SK-N-SH (cell line): ENCODE measurements at regions not wholly inside any gene's neighbourhood (a gene's known extent, or its start where the extent isn't known, plus 50 kb on each side); places are given as distances from the start of the nearest gene placed in this dataset.

ENCODE experiments used
- CTCF ChIA-PET: fragments of 300-600, 350-600 bp; formaldehyde crosslinking; extraction: SDS; loops from one replicate; lab custom pipeline; 2021; lab: Yijun Ruan, JAX
- POLR2A ChIA-PET: fragments of 350-600 bp; sonication (Branson Sonifier 250); formaldehyde crosslinking; extraction: SDS; loops from one replicate; lab custom pipeline; 2020; ENCODE audit warnings: antibody characterized with exemption, inconsistent platforms; lab: Yijun Ruan, JAX
- DNase-seq: peaks from one replicate; pipeline ENCODE4 v3.0.0; 2012
- H2AFZ ChIP-seq: fragments of 200-600 bp; sonication (generic); 2 replicates; pipeline ENCODE4 v1.8.1; 2016; ENCODE audit warnings: antibody characterized with exemption, mild to moderate bottlenecking, low read depth
- H3F3A ChIP-seq: fragments of 200-600 bp; sonication (generic); replicated peaks from 2 replicates; pipeline ENCODE3; 2016; ENCODE audit warnings: antibody characterized with exemption, mild to moderate bottlenecking; ENCODE audit not compliant: insufficient read depth
- H3K27ac ChIP-seq, 2 experiments: fragments of 200-500 bp in 1 of 2; fragments of 200-600 bp in 1 of 2; sonication (Bioruptor generic) in 1 of 2; sonication (generic), shearing (Covaris generic) in 1 of 2; 2 replicates each; pipeline versions ENCODE4 v1.5.1 to v1.6.1; 2014 to 2016; ENCODE audit warnings: low read depth in 2 of 2, inconsistent platforms in 1 of 2, low read length in 1 of 2, mild to moderate bottlenecking in 1 of 2, mixed read lengths in 1 of 2
- H3K27me3 ChIP-seq: fragments of 200-600 bp; sonication (generic), shearing (Covaris generic); 2 replicates; pipeline ENCODE4 v1.6.1; 2016; ENCODE audit warnings: mixed run types; ENCODE audit not compliant: insufficient read depth
- H3K36me3 ChIP-seq, 2 experiments: fragments of 200-500 bp in 1 of 2; fragments of 200-600 bp in 1 of 2; sonication (Bioruptor generic) in 1 of 2; sonication (generic) in 1 of 2; replicated peaks in 1 of 2; 2 replicates each; pipeline versions ENCODE3 to v1.5.1; 2014 to 2016; ENCODE audit warnings: low read length in 1 of 2, mild to moderate bottlenecking in 1 of 2; ENCODE audit not compliant: insufficient read depth in 2 of 2, control insufficient read depth in 1 of 2
- H3K4me1 ChIP-seq, 2 experiments: fragments of 200-500 bp in 1 of 2; fragments of 200-600 bp in 1 of 2; sonication (Bioruptor generic) in 1 of 2; sonication (generic), shearing (Covaris generic) in 1 of 2; 2 replicates each; pipeline versions ENCODE4 v1.5.1 to v1.6.1; 2014 to 2016; ENCODE audit warnings: low read depth in 1 of 2, low read length in 1 of 2, mixed run types in 1 of 2; ENCODE audit not compliant: insufficient read depth in 2 of 2, control insufficient read depth in 1 of 2
- H3K4me2 ChIP-seq: fragments of 200-600 bp; sonication (generic), shearing (Covaris generic); 2 replicates; pipeline ENCODE4 v1.6.1; 2017; ENCODE audit warnings: mixed run types
- H3K4me3 ChIP-seq, 2 experiments: fragments of 200-500 bp in 1 of 2; fragments of 200-600 bp in 1 of 2; sonication (Bioruptor generic) in 1 of 2; sonication (generic), shearing (Covaris generic) in 1 of 2; 2 replicates each; pipeline versions ENCODE4 v1.5.1 to v1.8.1; 2014 to 2016; ENCODE audit warnings: low read depth in 2 of 2, inconsistent platforms in 1 of 2, low read length in 1 of 2, mild to moderate bottlenecking in 1 of 2, mixed read lengths in 1 of 2, moderate library complexity in 1 of 2
- H3K79me2 ChIP-seq: fragments of 200-600 bp; sonication (generic); 2 replicates; pipeline ENCODE4 v1.8.1; 2017; ENCODE audit warnings: mild to moderate bottlenecking; ENCODE audit not compliant: insufficient read depth
- H3K9ac ChIP-seq: fragments of 200-600 bp; sonication (generic); 2 replicates; pipeline ENCODE4 v1.6.1; 2017; ENCODE audit warnings: mixed run types
- H3K9me2 ChIP-seq: fragments of 200-600 bp; sonication (generic); 2 replicates; pipeline ENCODE4 v1.6.1; 2017; ENCODE audit warnings: mixed run types
- H3K9me3 ChIP-seq: fragments of 200-600 bp; sonication (generic); 2 replicates; pipeline ENCODE4 v1.6.1; 2017; ENCODE audit warnings: mixed run types, mild to moderate bottlenecking, moderate library complexity
- H4K20me1 ChIP-seq: fragments of 200-600 bp; sonication (generic); 2 replicates; pipeline ENCODE4 v1.6.1; 2017; ENCODE audit warnings: mild to moderate bottlenecking, mixed run types; ENCODE audit not compliant: insufficient read depth
- EZH2phosphoT487 ChIP-seq: fragments of 200-600 bp; sonication (generic); IDR thresholded peaks from 2 replicates; pipeline ENCODE4 v1.6.1; 2017; ENCODE audit warnings: low read depth, mixed run types, mild to moderate bottlenecking, antibody characterized with exemption, moderate library complexity, borderline replicate concordance
- FOSL2 ChIP-seq: IDR thresholded peaks from 2 replicates; pipeline ENCODE4 v1.4.0; 2012; ENCODE audit warnings: low read depth, mild to moderate bottlenecking, moderate library complexity, borderline replicate concordance
- FOXM1 ChIP-seq: IDR thresholded peaks from 2 replicates; pipeline ENCODE4 v1.4.0; 2012; ENCODE audit warnings: low read depth, mild to moderate bottlenecking
- GABPA ChIP-seq: IDR thresholded peaks from 2 replicates; pipeline ENCODE4 v1.4.0; 2012; ENCODE audit warnings: low read depth, mild to moderate bottlenecking
- GATA2 ChIP-seq: sonication (generic); formaldehyde crosslinking; IDR thresholded peaks from 2 replicates; pipeline ENCODE4 v1.5.0; 2020; ENCODE audit warnings: mild to moderate bottlenecking, missing genetic modification reagents
- IRF3 ChIP-seq: fragments of 150-350 bp; IDR thresholded peaks from 2 replicates; pipeline ENCODE4 v1.6.1; 2016; ENCODE audit warnings: mild to moderate bottlenecking, low read depth, low read length
- NRF1 ChIP-seq: IDR thresholded peaks from 2 replicates; pipeline ENCODE4 v1.6.1; 2012; ENCODE audit warnings: low read depth, mild to moderate bottlenecking, low read length
- RAD21 ChIP-seq: IDR thresholded peaks from 2 replicates; pipeline ENCODE4 v1.6.1; 2012; ENCODE audit warnings: mild to moderate bottlenecking, low read length
- REST ChIP-seq: IDR thresholded peaks from 2 replicates; pipeline ENCODE4 v1.6.1; 2012; ENCODE audit warnings: mild to moderate bottlenecking, low read depth, low read length, moderate library complexity
- RFX5 ChIP-seq: IDR thresholded peaks from 2 replicates; pipeline ENCODE4 v1.6.1; 2012; ENCODE audit warnings: mild to moderate bottlenecking, improper control_type of control experiment, low read length
- RXRA ChIP-seq: IDR thresholded peaks from 2 replicates; pipeline ENCODE4 v1.4.0; 2012; ENCODE audit warnings: low read depth, mild to moderate bottlenecking, borderline replicate concordance
- SIN3A ChIP-seq: IDR thresholded peaks from 2 replicates; pipeline ENCODE4 v1.6.1; 2012; ENCODE audit warnings: low read depth, mild to moderate bottlenecking, low read length, moderate library complexity, borderline replicate concordance
- SMC3 ChIP-seq: IDR thresholded peaks from 2 replicates; pipeline ENCODE4 v1.6.1; 2012; ENCODE audit warnings: low read depth, low read length, improper control_type of control experiment
- TCF12 ChIP-seq: IDR thresholded peaks from 2 replicates; pipeline ENCODE4 v1.4.0; 2012
- USF2 ChIP-seq: fragments of 150-350 bp; IDR thresholded peaks from 2 replicates; pipeline ENCODE4 v1.6.1; 2017; ENCODE audit warnings: antibody characterized with exemption, low read length, low read depth, borderline replicate concordance
- YY1 ChIP-seq: IDR thresholded peaks from 2 replicates; pipeline ENCODE4 v1.4.0; 2012; ENCODE audit warnings: low read depth, mild to moderate bottlenecking
- ZBTB33 ChIP-seq: IDR thresholded peaks from 2 replicates; pipeline ENCODE4 v1.4.0; 2012; ENCODE audit warnings: low read depth, borderline replicate concordance
- WGBS: methylation state at CpG from one replicate; pipeline ENCODE4 v1.1.6; 2017; ENCODE audit warnings: low lambda C conversion rate; 5-methylcytosine and 5-hydroxymethylcytosine counted together
- TF ChIP-seq, protein P1 (sequence below): IDR thresholded peaks from 2 replicates; pipeline ENCODE4 v1.4.0; 2012; ENCODE audit warnings: low read depth, borderline replicate concordance
- TF ChIP-seq, protein P2 (sequence below): IDR thresholded peaks from 2 replicates; pipeline ENCODE4; 2012

DNA sequence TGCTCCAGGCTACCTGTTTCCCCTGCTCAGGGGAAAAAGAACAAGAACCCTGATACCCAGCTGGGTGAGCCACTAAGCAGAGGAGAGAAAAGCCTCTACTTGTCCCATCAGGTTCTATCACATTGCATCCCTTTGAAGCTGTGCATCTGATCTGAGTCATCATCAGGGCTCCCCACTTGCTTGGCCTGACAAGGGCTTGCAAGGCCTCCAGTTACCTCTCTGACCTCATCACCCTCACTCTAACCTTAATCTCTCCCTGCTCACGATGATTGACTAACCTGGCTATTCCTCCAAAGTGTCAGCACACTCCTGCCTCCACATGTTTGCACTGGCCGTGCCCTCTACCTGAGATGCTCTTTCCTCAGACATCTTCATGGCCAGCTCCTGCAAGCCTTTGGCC is 309.5 kb upstream of the CHD6 start:
- no peak for DNase-seq
- Histone ChIP-seq H3K27me3 (no peaks in the 10 kb centered on the region), H3K9ac (no peak overlapping the region), H3F3A (no peaks in the 10 kb centered on the region), H3K9me2 (no peaks in the 10 kb centered on the region), H2AFZ (no peak overlapping the region), H3K79me2 (no peaks in the 10 kb centered on the region), H4K20me1 (no peaks in the 10 kb centered on the region), H3K27ac (no peak overlapping the region), H3K4me2 (no peak overlapping the region), H3K4me3 (no peak overlapping the region), H3K4me1 (peaks cover 0 to 8% of the 10 kb centered on the region in 2 experiments; a peak in 1 of 4 replicates), H3K9me3 (no peaks in the 10 kb centered on the region), H3K36me3 (no peaks in the 10 kb centered on the region)
- ChIA-PET POLR2A (no interaction called here), CTCF (interaction anchor here (1.3 kb wide), 1 partner anchor 23 kb away, joined by 3 read pairs; no protein-coding TSS in a partner anchor)
- TF ChIP-seq, protein P1, sequence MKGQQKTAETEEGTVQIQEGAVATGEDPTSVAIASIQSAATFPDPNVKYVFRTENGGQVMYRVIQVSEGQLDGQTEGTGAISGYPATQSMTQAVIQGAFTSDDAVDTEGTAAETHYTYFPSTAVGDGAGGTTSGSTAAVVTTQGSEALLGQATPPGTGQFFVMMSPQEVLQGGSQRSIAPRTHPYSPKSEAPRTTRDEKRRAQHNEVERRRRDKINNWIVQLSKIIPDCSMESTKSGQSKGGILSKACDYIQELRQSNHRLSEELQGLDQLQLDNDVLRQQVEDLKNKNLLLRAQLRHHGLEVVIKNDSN = no peak
- TF ChIP-seq FOSL2 (no peak), RXRA (no peak), USF2 (no peak), GATA2 (CRISPR knock-in tag) (no peak), RFX5 (no peak)
- 19% methylated on average over 2 of the region's 2 CpGs for WGBS

DNA sequence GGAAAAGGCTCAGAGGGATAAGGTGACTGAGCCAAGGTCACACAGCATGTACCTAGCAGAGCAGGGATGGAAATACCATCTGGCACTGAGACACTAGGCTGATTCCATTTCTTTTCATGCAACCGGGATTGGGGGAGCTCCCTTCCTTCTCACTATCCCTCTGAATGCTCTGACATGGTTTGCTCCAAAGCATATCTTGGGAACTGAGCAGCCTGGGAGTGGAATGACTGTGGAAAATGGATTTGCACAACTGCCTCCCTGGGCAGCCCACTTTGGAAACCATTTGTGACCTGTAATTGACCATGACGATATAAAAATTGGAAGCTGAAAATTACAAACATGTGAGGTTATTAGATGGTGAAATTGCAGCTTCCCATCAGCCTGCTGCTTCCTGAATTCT is 309.0 kb upstream of the CHD6 start:
- CTCF ChIA-PET = interaction anchor here (1.3 kb wide), 1 partner anchor 24 kb away, joined by 3 read pairs; no protein-coding TSS in a partner anchor
- no peaks in the 10 kb centered on the region for H3K27me3 ChIP-seq
- H3K9me2 ChIP-seq = no peaks in the 10 kb centered on the region
- no peaks in the 10 kb centered on the region for H3K9me3 ChIP-seq
- no peak overlapping the region for H3K4me3 ChIP-seq
- H2AFZ ChIP-seq = no peak overlapping the region
- POLR2A ChIA-PET = no interaction called here
- DNase-seq = no peak
- H3K4me1 ChIP-seq = peaks cover 0 to 8% of the 10 kb centered on the region in 2 experiments; a peak in 1 of 4 replicates
- H3K36me3 ChIP-seq = no peaks in the 10 kb centered on the region
- no peaks in the 10 kb centered on the region for H4K20me1 ChIP-seq
- no peaks in the 10 kb centered on the region for H3F3A ChIP-seq
- no peak overlapping the region for H3K27ac ChIP-seq
- no peak overlapping the region for H3K9ac ChIP-seq
- H3K4me2 ChIP-seq = no peak overlapping the region
- no peaks in the 10 kb centered on the region for H3K79me2 ChIP-seq
- 13% methylated on average over 2 of the region's 2 CpGs for WGBS
- TF ChIP-seq IRF3 (no peak), SMC3 (no peak), RAD21 (no peak), NRF1 (no peak), YY1 (no peak), FOXM1 (no peak), TCF12 (no peak), EZH2phosphoT487 (no peak), FOSL2 (no peak), GABPA (no peak), SIN3A (no peak), ZBTB33 (no peak), REST (no peak)
- TF ChIP-seq, protein P2, sequence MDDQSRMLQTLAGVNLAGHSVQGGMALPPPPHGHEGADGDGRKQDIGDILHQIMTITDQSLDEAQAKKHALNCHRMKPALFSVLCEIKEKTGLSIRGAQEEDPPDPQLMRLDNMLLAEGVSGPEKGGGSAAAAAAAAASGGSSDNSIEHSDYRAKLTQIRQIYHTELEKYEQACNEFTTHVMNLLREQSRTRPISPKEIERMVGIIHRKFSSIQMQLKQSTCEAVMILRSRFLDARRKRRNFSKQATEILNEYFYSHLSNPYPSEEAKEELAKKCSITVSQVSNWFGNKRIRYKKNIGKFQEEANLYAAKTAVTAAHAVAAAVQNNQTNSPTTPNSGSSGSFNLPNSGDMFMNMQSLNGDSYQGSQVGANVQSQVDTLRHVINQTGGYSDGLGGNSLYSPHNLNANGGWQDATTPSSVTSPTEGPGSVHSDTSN = no peak
